GM23338 (cell line): ENCODE measurements at regions not wholly inside any gene's neighbourhood (a gene's known extent, or its start where the extent isn't known, plus 50 kb on each side); places are given as distances from the start of the nearest gene placed in this dataset.

Experiments
- ATAC-seq: fragments of 200-7000 bp; cut with Tn5 transposase; 3 replicates; pipeline ENCODE4 v1.9.1; 2020
- DNase-seq: peaks from one replicate; pipeline ENCODE4 v3.0.0-alpha.2; 2015; ENCODE audit warnings: low spot score
- H2AFZ ChIP-seq: fragments of 200-600 bp; sonication (generic); 2 replicates; pipeline ENCODE4 v1.8.0; 2016; ENCODE audit warnings: antibody characterized with exemption, mild to moderate bottlenecking, moderate library complexity
- H3F3A ChIP-seq: fragments of 200-600 bp; sonication (generic); replicated peaks from 2 replicates; pipeline ENCODE4 v1.8.0; 2017; ENCODE audit warnings: antibody characterized with exemption, mixed run types, low read depth
- H3K27ac ChIP-seq: fragments of 200-600 bp; sonication (generic); 2 replicates; pipeline ENCODE4 v1.6.1; 2016; ENCODE audit warnings: low read depth
- H3K27me3 ChIP-seq: fragments of 200-600 bp; sonication (generic); 2 replicates; pipeline ENCODE4 v1.8.0; 2016; ENCODE audit warnings: mild to moderate bottlenecking, mixed run types, moderate library complexity; ENCODE audit not compliant: insufficient read depth
- H3K36me3 ChIP-seq: fragments of 200-600 bp; sonication (generic); 2 replicates; pipeline ENCODE4 v1.8.0; 2016; ENCODE audit warnings: mild to moderate bottlenecking; ENCODE audit not compliant: insufficient read depth
- H3K4me1 ChIP-seq: fragments of 200-600 bp; sonication (generic); 2 replicates; pipeline ENCODE4 v1.8.0; 2016; ENCODE audit warnings: mild to moderate bottlenecking, moderate library complexity; ENCODE audit not compliant: insufficient read depth
- H3K4me2 ChIP-seq: fragments of 200-600 bp; sonication (generic); 2 replicates; pipeline ENCODE4 v1.7.1; 2017; ENCODE audit warnings: mixed run types
- H3K4me3 ChIP-seq: fragments of 200-600 bp; sonication (generic); 2 replicates; pipeline ENCODE4 v1.6.1; 2016; ENCODE audit warnings: mixed run types
- H3K79me2 ChIP-seq: fragments of 200-600 bp; sonication (generic); replicated peaks from 2 replicates; pipeline ENCODE4 v1.8.0; 2017; ENCODE audit warnings: mild to moderate bottlenecking; ENCODE audit not compliant: insufficient read depth
- H3K9me2 ChIP-seq: fragments of 200-600 bp; sonication (generic); 2 replicates; pipeline ENCODE4 v1.8.0; 2017; ENCODE audit not compliant: insufficient read depth
- H4K20me1 ChIP-seq: fragments of 200-600 bp; sonication (generic); replicated peaks from 2 replicates; pipeline ENCODE4 v1.8.0; 2017; ENCODE audit warnings: mild to moderate bottlenecking; ENCODE audit not compliant: insufficient read depth
- H3K27ac Mint-ChIP-seq: 2 replicates; pipeline ENCODE4 v1.8.0; 2020; ENCODE audit warnings: inconsistent platforms, mild to moderate bottlenecking, moderate library complexity, mixed read lengths
- H3K27me3 Mint-ChIP-seq: 3 replicates; pipeline ENCODE4 v1.8.0; 2022; ENCODE audit warnings: low read depth, mild to moderate bottlenecking, moderate library complexity, mixed read lengths, inconsistent platforms; ENCODE audit not compliant: insufficient read depth, poor library complexity
- H3K36me3 Mint-ChIP-seq: 3 replicates; pipeline ENCODE4 v1.8.0; 2021; ENCODE audit warnings: low read depth, mild to moderate bottlenecking, inconsistent platforms, moderate library complexity, mixed read lengths
- H3K4me1 Mint-ChIP-seq: 3 replicates; pipeline ENCODE4 v1.8.0; 2020; ENCODE audit warnings: mild to moderate bottlenecking, inconsistent platforms, mixed read lengths
- H3K4me3 Mint-ChIP-seq: 3 replicates; pipeline ENCODE4 v1.8.0; 2021; ENCODE audit warnings: moderate library complexity, mild to moderate bottlenecking, inconsistent platforms, mixed read lengths
- H3K9me3 Mint-ChIP-seq: 3 replicates; pipeline ENCODE4 v1.8.0; 2020; ENCODE audit warnings: moderate library complexity, mild to moderate bottlenecking, inconsistent platforms, mixed read lengths
- ETS1 ChIP-seq: IDR thresholded peaks from 2 replicates; pipeline ENCODE4 v1.6.1; 2016; ENCODE audit warnings: antibody characterized with exemption
- EZH2 ChIP-seq: fragments of 200-600 bp; sonication (generic); IDR thresholded peaks from one replicate; pipeline ENCODE4 v1.8.0; 2017; ENCODE audit warnings: antibody characterized with exemption, mild to moderate bottlenecking, low read depth; ENCODE audit not compliant: unreplicated experiment
- EZH2phosphoT487 ChIP-seq: fragments of 200-600 bp; sonication (generic); IDR thresholded peaks from one replicate; pipeline ENCODE4 v1.8.1; 2018; ENCODE audit warnings: antibody characterized with exemption; ENCODE audit not compliant: unreplicated experiment
- JUNB ChIP-seq: IDR thresholded peaks from one replicate; pipeline ENCODE4 v1.6.1; 2016; ENCODE audit warnings: antibody characterized with exemption; ENCODE audit not compliant: unreplicated experiment
- NANOG ChIP-seq: IDR thresholded peaks from 2 replicates; pipeline ENCODE4 v1.6.1; 2016; ENCODE audit warnings: antibody characterized with exemption, borderline replicate concordance
- STAT1 ChIP-seq: IDR thresholded peaks from one replicate; pipeline ENCODE4 v1.6.1; 2016; ENCODE audit warnings: antibody characterized with exemption; ENCODE audit not compliant: unreplicated experiment
- ZNF331 ChIP-seq: fragments of 250-450 bp; sonication (Bioruptor Pico); IDR thresholded peaks from 2 replicates; pipeline ENCODE4 v1.5.0; 2020; ENCODE audit warnings: low read depth, mild to moderate bottlenecking, moderate library complexity
- TF ChIP-seq, protein P1 (sequence below): IDR thresholded peaks from one replicate; pipeline ENCODE4 v1.6.1; 2018; ENCODE audit warnings: antibody characterized with exemption; ENCODE audit not compliant: unreplicated experiment
- TF ChIP-seq, protein P2 (sequence below): fragments of 250-450 bp; sonication (Bioruptor Pico); IDR thresholded peaks from 2 replicates; pipeline ENCODE4 v1.5.0; 2020; ENCODE audit warnings: mild to moderate bottlenecking, moderate library complexity
- TF ChIP-seq, protein P3 (sequence below), 2 experiments: fragments of 200-600 bp in 1 of 2; sonication (generic) in 1 of 2; conservative IDR thresholded peaks; 2 replicates each; pipeline versions ENCODE4 v1.5.1 to v1.6.1; 2016 to 2017; ENCODE audit warnings: antibody characterized with exemption in 2 of 2, low read depth in 2 of 2, mild to moderate bottlenecking in 2 of 2, moderate library complexity in 1 of 2

GRCh38 chr18:64253222-64253621 is 104.3 kb upstream of the LINC00305 start (continued):
- TF ChIP-seq, protein P1, sequence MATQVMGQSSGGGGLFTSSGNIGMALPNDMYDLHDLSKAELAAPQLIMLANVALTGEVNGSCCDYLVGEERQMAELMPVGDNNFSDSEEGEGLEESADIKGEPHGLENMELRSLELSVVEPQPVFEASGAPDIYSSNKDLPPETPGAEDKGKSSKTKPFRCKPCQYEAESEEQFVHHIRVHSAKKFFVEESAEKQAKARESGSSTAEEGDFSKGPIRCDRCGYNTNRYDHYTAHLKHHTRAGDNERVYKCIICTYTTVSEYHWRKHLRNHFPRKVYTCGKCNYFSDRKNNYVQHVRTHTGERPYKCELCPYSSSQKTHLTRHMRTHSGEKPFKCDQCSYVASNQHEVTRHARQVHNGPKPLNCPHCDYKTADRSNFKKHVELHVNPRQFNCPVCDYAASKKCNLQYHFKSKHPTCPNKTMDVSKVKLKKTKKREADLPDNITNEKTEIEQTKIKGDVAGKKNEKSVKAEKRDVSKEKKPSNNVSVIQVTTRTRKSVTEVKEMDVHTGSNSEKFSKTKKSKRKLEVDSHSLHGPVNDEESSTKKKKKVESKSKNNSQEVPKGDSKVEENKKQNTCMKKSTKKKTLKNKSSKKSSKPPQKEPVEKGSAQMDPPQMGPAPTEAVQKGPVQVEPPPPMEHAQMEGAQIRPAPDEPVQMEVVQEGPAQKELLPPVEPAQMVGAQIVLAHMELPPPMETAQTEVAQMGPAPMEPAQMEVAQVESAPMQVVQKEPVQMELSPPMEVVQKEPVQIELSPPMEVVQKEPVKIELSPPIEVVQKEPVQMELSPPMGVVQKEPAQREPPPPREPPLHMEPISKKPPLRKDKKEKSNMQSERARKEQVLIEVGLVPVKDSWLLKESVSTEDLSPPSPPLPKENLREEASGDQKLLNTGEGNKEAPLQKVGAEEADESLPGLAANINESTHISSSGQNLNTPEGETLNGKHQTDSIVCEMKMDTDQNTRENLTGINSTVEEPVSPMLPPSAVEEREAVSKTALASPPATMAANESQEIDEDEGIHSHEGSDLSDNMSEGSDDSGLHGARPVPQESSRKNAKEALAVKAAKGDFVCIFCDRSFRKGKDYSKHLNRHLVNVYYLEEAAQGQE = no peak
- TF ChIP-seq JUNB (no peak), ETS1 (no peak), ZNF331 (CRISPR knock-in tag) (no peak), EZH2phosphoT487 (no peak), STAT1 (no peak)

DNA sequence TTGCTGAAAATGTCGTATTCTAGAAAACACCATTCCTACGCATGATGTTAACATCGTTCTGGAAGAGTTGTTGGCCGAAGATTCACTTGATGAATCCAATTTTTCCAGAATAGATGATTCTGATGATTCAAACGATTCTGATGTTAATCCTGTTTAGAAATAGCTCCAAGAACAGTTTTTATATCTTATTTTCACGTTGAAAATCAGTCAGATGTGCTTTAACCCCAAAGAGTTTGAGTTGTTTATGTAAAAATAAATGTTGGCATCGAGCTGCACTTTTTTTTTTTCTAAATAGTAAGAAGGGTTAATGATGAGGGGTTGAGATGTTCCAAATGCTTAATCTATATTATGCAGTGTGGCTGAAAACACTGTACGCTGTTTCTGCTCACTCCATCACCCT is 99.9 kb upstream of the LINC00305 start:
- Histone ChIP-seq H3K4me2 (no peak overlapping the region), H3K36me3 (no peaks in the 10 kb centered on the region), H3K27me3 (no peaks in the 10 kb centered on the region), H3K79me2 (no peaks in the 10 kb centered on the region), H4K20me1 (no peaks in the 10 kb centered on the region), H3K4me3 (no peak overlapping the region), H3K9me2 (peaks cover 6% of the 10 kb centered on the region; the same call in 1 of the 2 replicates), H3F3A (no peaks in the 10 kb centered on the region), H2AFZ (no peak overlapping the region), H3K4me1 (no peaks in the 10 kb centered on the region), H3K27ac (no peak overlapping the region)
- Mint-ChIP-seq H3K9me3 (no peaks in the 10 kb centered on the region), H3K27ac (no peak overlapping the region), H3K27me3 (no peaks in the 10 kb centered on the region), H3K4me3 (no peak overlapping the region), H3K36me3 (no peaks in the 10 kb centered on the region; the same call in 2 of the 3 replicates), H3K4me1 (peaks cover 7% of the 10 kb centered on the region; the same call in 2 of the 3 replicates)
- DNase-seq = no peak
- no peak for ATAC-seq
- TF ChIP-seq ZNF331 (CRISPR knock-in tag) = no peak
- no peak for TF ChIP-seq STAT1
- TF ChIP-seq NANOG = no peak
- TF ChIP-seq, protein P2, sequence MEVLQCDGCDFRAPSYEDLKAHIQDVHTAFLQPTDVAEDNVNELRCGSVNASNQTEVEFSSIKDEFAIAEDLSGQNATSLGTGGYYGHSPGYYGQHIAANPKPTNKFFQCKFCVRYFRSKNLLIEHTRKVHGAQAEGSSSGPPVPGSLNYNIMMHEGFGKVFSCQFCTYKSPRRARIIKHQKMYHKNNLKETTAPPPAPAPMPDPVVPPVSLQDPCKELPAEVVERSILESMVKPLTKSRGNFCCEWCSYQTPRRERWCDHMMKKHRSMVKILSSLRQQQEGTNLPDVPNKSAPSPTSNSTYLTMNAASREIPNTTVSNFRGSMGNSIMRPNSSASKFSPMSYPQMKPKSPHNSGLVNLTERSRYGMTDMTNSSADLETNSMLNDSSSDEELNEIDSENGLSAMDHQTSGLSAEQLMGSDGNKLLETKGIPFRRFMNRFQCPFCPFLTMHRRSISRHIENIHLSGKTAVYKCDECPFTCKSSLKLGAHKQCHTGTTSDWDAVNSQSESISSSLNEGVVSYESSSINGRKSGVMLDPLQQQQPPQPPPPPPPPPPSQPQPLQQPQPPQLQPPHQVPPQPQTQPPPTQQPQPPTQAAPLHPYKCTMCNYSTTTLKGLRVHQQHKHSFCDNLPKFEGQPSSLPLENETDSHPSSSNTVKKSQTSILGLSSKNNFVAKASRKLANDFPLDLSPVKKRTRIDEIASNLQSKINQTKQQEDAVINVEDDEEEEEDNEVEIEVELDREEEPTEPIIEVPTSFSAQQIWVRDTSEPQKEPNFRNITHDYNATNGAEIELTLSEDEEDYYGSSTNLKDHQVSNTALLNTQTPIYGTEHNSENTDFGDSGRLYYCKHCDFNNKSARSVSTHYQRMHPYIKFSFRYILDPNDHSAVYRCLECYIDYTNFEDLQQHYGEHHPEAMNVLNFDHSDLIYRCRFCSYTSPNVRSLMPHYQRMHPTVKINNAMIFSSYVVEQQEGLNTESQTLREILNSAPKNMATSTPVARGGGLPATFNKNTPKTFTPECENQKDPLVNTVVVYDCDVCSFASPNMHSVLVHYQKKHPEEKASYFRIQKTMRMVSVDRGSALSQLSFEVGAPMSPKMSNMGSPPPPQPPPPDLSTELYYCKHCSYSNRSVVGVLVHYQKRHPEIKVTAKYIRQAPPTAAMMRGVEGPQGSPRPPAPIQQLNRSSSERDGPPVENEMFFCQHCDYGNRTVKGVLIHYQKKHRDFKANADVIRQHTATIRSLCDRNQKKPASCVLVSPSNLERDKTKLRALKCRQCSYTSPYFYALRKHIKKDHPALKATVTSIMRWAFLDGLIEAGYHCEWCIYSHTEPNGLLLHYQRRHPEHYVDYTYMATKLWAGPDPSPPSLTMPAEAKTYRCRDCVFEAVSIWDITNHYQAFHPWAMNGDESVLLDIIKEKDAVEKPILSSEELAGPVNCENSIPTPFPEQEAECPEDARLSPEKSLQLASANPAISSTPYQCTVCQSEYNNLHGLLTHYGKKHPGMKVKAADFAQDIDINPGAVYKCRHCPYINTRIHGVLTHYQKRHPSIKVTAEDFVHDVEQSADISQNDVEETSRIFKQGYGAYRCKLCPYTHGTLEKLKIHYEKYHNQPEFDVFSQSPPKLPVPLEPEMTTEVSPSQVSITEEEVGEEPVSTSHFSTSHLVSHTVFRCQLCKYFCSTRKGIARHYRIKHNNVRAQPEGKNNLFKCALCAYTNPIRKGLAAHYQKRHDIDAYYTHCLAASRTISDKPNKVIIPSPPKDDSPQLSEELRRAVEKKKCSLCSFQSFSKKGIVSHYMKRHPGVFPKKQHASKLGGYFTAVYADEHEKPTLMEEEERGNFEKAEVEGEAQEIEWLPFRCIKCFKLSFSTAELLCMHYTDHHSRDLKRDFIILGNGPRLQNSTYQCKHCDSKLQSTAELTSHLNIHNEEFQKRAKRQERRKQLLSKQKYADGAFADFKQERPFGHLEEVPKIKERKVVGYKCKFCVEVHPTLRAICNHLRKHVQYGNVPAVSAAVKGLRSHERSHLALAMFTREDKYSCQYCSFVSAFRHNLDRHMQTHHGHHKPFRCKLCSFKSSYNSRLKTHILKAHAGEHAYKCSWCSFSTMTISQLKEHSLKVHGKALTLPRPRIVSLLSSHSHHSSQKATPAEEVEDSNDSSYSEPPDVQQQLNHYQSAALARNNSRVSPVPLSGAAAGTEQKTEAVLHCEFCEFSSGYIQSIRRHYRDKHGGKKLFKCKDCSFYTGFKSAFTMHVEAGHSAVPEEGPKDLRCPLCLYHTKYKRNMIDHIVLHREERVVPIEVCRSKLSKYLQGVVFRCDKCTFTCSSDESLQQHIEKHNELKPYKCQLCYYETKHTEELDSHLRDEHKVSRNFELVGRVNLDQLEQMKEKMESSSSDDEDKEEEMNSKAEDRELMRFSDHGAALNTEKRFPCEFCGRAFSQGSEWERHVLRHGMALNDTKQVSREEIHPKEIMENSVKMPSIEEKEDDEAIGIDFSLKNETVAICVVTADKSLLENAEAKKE (CRISPR knock-in tag) = no peak
- TF ChIP-seq, protein P3, sequence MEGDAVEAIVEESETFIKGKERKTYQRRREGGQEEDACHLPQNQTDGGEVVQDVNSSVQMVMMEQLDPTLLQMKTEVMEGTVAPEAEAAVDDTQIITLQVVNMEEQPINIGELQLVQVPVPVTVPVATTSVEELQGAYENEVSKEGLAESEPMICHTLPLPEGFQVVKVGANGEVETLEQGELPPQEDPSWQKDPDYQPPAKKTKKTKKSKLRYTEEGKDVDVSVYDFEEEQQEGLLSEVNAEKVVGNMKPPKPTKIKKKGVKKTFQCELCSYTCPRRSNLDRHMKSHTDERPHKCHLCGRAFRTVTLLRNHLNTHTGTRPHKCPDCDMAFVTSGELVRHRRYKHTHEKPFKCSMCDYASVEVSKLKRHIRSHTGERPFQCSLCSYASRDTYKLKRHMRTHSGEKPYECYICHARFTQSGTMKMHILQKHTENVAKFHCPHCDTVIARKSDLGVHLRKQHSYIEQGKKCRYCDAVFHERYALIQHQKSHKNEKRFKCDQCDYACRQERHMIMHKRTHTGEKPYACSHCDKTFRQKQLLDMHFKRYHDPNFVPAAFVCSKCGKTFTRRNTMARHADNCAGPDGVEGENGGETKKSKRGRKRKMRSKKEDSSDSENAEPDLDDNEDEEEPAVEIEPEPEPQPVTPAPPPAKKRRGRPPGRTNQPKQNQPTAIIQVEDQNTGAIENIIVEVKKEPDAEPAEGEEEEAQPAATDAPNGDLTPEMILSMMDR (conservative IDR thresholded peaks at IDR 0.05; ENCODE audit: low read depth in 2 of 2) = no peak
- no peak for TF ChIP-seq EZH2
